HL-60 (cell line): ENCODE measurements at regions not wholly inside any gene's neighbourhood (a gene's known extent, or its start where the extent isn't known, plus 50 kb on each side); places are given as distances from the start of the nearest gene placed in this dataset.

Experiments used
- POLR2AphosphoS5 ChIP-seq: IDR thresholded peaks from 2 replicates; pipeline ENCODE4 v1.6.1; 2012; ENCODE audit warnings: low read depth
- REST ChIP-seq: IDR thresholded peaks from 2 replicates; pipeline ENCODE4 v1.6.1; 2012; ENCODE audit warnings: low read depth; ENCODE audit not compliant: insufficient replicate concordance
- SPI1 ChIP-seq: IDR thresholded peaks from 2 replicates; pipeline ENCODE4 v1.6.1; 2012; ENCODE audit warnings: low read depth, mild to moderate bottlenecking, borderline replicate concordance
- TF ChIP-seq, protein P1 (sequence below): IDR thresholded peaks from one replicate; pipeline ENCODE4 v1.5.1; 2011; ENCODE audit warnings: low read length, control low read depth, inconsistent platforms; ENCODE audit not compliant: insufficient read depth

- TF ChIP-seq, protein P1, sequence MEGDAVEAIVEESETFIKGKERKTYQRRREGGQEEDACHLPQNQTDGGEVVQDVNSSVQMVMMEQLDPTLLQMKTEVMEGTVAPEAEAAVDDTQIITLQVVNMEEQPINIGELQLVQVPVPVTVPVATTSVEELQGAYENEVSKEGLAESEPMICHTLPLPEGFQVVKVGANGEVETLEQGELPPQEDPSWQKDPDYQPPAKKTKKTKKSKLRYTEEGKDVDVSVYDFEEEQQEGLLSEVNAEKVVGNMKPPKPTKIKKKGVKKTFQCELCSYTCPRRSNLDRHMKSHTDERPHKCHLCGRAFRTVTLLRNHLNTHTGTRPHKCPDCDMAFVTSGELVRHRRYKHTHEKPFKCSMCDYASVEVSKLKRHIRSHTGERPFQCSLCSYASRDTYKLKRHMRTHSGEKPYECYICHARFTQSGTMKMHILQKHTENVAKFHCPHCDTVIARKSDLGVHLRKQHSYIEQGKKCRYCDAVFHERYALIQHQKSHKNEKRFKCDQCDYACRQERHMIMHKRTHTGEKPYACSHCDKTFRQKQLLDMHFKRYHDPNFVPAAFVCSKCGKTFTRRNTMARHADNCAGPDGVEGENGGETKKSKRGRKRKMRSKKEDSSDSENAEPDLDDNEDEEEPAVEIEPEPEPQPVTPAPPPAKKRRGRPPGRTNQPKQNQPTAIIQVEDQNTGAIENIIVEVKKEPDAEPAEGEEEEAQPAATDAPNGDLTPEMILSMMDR = no peak
- TF ChIP-seq POLR2AphosphoS5 (no peak), REST (no peak), SPI1 (no peak)
Observed at GRCh38 chr2:81839780-81840179, 1535.2 kb upstream of the LRRTM1 start.
